UCSD-AML1 (cell line): ENCODE measurements at regions not wholly inside any gene's neighbourhood (a gene's known extent, or its start where the extent isn't known, plus 50 kb on each side); places are given as distances from the start of the nearest gene placed in this dataset.

Experiments used
- DNase-seq: peaks from one replicate; lab custom pipeline; 2025; ENCODE audit not compliant: unreplicated experiment; lab: John Stamatoyannopoulos, UW

DNA sequence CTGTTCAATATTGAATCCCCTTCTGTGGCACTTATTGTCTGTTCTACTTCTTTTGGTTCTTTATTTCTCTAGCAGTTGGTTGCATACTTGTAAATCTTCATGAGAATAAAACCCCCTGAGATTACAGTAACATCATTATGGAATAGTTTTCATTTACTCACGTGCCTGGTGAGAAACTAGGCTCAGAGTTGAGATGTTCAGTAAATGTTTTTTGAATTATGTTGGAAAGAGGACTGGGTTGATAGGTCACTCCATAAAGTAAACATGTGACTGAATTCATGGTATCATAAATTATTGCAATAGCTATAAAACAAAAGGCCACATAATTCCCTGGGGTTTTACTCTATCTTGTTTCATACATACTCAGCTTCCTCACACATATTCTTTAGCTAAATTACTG, 174.2 kb upstream of the C9orf72 start:
- DNase-seq: no peak

DNA sequence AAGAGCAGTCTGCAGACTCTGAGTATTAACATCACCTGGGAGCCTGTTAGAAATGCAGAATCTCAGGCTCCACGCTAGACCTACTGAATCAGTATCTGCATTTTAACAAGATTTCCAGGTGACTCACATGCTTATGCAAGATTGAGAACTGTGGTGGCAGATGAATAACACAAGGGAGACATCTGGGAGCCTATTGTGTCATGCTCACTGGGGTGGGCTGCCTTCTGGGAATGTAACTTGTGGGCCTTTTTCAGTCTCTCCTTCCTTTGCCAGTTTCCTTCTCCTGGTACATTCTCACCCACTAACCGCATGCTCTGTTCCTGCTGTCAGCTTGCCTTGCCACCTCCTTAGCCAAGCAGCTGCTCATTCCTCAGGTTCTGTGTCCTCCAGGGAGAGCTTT, 176.6 kb upstream of the C9orf72 start:
- no peak for DNase-seq

DNA sequence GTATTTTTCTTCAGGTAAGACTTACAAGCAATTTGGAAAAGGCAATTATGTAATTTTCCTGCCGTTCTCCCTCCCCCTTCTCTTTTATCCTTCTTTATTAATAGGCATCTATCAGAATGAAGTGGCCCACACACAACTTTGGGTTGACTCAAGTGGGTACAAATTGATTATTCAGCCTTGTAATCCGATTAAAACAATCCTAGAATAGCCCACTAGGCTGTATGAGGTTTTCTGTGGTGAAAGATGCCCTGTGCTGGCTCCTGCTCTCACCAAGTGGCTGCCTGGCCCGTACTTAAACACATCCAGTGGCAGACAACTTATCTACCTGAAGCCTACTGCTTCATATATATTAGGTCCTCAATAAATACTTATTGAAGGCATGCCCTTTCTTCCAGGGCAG, 177.3 kb upstream of the C9orf72 start:
- DNase-seq: no peak

DNA sequence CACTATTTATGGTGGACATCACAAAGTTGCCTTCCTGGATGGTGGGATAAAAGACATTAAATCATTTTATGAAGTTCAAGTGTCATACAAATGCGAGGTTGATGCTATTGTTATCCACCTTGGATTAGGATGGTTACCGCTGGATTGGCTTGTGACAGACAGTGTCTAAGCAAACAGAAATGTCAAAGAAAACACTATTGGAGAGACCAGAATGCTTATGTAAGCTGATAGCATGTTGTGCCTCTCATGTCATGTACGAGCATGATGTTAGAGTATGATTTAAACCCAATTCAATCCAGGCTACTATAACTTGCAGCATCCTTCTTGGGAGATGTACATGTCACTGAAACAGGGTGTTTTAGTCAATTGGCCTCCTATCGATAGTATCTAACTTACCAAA, 178.8 kb upstream of the C9orf72 start:
- no peak for DNase-seq

DNA sequence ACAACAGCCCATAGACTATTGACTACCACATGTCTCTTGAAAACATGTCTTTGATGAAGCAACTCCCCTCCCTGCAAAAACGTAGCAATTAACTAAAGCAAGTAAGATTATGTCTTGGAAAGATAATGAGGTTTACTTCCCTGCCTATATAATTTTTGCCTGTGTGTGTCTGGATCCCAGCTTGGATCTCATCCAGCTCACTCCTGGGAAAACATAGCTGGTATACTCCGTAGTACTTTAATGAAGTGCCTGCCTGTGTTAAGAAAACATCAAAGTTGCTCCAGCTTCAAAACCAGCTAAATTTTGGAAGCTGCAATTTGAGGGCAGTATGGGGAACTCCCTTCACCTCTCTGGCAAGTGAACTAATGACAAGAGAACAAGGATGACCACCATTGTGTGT, 182.6 kb upstream of the C9orf72 start:
- no peak for DNase-seq

DNA sequence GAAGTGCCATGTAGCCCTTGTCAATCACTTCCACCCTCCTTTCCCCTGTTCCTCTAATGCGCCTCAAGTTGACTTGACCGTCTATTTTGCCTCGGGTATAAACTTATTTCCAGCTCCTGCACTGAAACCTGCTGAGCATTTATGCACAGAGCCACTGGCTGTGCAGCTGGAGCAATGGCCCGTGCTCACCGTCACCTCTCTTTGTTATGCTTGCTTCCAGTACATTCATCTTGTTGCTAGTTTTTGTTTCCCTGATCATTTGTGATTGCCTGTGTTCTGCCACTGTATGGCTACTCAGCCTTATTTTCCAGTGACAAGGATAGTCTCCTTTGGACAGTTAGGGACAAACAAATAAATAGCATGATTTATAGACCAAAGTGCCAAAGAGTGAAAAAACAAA, 183.1 kb upstream of the C9orf72 start:
- no peak for DNase-seq

DNA sequence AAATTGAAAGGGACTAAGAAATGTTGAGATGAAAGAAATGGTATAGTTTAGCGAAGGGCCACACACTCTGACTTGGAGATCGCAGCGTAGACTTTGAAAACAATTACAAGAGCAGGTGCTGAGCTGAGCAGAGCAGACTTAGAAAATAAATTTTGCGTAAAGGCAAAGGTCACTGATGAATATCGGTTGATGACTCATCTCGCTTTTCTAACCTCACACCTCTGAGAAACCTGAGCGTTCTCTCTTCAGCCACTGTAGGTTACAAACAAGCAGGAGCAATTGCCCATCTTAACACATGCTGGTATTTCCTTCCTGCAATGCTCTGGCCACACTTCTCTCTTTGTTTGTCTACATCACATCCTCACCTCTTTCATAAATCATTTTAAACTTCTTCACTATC, 190.6 kb upstream of the C9orf72 start:
- no peak for DNase-seq

DNA sequence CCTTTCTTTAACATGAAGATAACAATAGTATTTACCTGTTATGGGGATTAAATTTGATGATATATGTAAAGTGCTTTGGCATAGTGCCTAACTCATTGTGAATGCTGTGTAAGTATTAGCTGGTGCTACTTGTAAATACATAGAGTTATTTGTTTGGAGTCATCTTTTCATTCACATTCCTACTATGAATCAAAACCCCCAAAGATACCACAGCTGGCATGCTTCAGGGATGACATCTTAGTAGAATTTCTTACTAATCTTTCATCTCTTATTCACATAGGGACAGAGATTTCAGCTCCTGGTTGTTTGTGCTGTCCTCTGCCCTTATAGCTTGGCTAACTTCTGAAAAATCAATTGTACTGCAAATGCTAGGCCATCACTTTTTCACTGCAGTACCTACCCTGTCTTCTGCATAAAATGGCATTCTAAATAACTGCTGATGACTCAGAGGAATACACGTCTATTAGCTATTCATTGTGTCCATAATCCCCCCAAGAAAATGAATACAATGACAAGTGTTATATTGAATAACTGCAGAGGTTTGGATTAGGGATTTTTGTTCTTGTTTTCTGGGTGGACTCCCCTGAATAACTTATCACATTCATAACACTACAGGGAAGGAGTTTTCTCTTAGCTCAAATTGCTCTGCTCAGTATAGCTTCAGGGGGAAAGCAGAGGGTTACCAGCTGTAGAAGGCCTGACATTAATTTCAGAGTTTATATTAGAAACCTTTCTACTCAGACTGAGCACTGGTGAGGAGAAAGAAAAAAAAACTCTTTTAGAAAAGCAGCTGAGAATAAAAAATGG, 192.2 kb upstream of the C9orf72 start:
- no peak for DNase-seq

DNA sequence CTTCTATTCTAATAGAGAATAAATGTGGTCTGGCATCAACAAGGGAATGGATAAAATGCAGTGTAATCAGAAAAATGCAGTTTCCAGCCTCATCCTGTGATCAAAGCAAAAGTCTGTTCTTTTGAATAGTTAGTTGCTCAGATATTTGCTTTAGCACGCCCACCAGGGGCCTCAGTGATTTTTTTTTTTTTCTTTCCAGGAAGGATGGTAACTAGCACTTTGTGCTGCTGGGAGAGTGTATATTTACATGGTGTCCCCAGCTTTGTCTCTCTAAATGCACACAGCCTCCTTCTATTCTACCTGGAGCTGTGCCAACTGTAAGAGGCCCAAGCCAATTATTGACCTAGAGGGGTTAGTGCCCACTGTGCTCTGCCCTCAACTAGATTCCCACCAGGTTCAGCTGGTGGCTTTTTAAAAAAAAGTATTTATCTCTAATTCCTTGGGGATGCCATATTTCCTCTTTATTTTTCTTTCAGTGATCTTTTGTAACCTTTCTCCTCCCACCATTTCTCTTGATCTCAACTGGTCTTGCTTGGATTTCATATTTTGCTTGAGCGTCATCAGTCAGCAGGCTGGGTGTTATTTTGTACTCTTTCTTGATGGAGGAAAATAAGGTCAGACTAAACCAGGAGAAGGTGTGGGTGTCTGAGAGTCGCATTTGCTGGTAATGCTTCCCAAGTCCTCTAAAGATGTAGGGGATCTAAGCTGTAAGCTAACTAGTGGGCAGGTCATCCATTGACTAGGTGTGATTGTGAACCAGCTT, 193.0 kb upstream of the C9orf72 start:
- no peak for DNase-seq

DNA sequence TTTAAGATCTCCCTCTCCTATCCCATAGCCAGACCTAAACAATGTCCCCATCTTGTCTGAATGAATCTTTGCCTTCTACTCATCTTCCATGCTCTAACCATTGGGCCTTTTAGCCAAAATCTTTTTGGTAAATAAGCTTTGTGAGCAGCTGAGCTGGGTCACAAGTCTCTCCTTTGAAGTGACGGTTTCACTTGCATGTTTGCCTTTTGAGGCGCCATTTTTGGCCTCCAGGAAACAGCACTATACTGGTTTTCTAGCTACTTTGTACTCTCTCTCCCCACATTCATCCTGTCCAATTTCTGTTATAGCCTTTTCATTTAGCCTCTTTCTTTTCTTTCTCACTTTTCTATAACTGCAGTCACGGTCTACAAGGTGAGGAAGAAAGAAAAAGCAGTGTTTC, 195.5 kb upstream of the C9orf72 start:
- DNase-seq: no peak

DNA sequence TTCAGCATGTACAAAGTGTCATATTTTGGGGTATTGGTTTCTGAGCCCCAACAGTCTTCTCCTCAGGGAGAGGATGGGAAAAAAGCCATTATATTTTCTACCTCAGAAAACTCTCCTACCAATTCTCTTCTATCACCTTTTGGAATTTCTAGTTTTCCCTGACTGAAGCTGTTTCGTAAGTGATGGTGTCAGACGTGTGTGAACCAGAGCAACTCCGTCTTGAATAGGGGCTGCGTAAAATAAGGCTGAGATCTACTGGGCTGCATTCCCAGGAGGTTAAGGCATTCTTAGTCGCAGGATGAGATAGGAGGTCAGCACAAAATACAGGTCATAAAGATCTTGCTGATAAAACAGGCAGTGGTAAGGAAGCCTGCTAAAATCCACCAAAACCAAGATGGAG, 197.3 kb upstream of the C9orf72 start:
- DNase-seq: no peak

DNA sequence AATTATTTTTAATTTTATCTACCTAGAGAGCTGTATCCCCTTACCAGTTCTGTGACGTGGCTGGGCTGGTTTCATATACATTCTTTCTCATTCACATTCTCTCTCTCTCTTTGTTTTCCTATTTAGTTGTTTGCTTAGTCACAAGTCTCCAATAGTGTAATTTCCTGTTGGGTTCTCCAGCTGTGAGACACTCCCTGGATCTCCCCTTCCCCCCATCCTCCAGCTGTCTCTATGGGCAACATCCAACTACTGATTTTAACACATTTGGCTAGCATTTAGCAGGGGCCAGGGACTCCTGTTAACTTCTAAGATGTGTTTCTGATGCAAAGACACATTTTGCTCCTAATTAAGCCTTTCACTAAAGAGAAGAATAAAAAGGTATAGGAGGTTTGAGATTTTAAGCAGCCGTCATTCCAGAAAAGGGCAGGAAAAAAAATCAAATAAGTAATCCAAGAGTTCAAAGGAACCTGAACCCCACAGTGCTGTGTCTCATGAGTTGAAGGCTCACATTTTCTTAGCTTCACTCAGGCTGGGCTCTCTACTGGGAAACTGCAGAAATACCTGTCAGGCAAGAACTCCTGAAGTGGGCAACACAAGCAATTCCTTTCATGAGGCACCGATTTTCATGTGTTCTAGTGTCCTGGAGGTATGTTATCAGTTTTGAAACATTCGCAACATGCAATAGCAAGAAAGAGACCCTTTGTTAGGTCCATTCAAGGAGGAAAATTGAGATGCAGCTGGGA, 198.7 kb upstream of the C9orf72 start:
- no peak for DNase-seq

DNA sequence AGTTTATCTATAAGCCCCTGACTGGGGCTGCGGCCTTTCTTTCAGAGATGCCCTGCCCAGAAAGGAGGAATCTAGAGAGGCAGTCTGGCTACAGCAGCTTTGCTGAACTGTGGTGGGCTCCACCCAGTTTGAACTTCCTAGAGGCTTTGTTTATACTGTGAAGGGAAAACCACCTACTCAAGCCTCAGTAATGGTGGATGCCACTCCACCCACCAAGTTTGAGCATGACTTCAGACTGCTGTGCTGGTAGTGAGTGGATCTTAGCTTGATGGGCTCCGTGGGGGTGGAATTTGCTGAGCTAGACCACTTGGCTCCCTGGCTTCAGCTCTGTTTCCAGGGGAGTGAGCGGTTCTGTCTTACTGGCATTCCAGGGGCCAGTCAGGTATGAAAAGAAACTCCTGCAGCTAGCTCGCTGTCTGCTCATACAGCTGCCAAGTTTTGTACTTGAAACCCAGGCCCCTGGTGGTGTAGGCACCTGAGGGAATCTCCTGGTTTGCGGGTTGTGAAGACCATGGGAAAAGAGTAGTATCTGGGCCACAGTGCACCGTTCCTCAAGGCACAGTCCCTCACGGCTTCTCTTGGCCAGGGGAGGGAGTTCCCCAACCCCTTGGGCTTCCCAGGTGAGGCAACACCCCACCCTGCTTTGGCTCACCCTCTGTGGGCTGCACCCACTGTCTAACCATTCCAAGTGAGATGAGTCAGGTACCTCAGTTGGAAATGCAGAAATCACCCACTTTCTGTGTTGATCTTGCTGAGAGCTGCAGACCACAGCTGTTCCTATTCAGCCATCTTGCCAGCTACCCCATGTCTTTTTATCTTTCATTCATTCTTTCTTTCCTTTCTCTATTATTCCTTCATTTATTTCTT, 211.8 kb upstream of the C9orf72 start:
- DNase-seq: no peak

DNA sequence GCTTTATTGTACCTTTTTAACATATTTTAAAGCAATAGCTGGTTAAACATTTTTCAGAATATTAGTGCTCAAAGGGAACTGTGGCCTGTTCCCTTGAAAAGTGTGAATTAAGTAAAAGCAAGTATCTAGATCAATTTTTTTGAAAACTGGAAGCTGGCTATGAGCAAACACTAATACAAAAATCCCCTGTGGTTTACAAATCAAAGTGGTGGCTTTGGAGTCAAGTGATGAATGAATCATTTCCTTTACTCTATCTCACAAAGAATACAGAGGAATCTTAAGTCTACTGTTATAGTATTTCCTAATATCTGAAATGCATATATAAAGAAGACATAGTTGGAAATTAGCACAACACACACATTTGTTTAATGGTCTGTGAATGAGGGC, 212.4 kb upstream of the C9orf72 start:
- no peak for DNase-seq

DNA sequence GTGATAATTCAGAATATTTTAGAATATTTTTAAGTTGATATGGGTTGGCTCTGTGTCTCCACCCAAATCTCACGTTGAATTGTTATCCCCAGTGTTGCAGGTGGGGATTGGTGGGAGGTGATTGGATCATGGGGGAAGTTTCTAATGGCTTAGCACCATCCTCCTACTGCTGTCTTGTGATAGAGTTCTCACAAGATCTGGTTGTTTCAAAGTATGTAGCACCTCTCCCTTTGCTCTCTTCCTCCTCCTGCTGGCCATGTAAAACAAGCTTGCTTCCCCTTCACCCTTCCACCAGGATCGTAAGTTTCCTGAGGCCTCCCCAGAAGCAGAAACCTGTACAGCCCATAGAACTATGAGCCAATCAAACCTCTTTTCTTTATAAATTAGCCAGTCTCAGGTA, 214.6 kb upstream of the C9orf72 start:
- DNase-seq: peak; percentile 6

DNA sequence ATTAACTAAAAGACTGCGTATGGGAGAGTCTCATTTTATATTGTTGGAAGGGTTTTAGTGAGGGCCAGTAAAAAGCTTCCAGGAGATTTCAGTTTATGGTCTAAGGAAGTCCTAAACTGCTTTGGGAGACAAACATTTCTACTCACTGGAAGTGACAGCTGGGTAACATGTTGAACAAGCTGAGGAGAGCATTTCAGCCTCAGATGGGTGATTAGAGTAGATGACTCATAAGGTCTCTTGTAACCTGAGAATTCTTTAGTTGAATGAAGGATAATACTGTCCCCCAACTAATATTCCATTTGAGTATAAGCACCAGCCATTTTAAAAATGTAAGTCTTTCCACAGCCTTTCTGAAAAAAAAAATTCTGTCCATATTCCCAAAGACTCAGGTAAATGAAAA, 218.0 kb upstream of the C9orf72 start:
- no peak for DNase-seq

DNA sequence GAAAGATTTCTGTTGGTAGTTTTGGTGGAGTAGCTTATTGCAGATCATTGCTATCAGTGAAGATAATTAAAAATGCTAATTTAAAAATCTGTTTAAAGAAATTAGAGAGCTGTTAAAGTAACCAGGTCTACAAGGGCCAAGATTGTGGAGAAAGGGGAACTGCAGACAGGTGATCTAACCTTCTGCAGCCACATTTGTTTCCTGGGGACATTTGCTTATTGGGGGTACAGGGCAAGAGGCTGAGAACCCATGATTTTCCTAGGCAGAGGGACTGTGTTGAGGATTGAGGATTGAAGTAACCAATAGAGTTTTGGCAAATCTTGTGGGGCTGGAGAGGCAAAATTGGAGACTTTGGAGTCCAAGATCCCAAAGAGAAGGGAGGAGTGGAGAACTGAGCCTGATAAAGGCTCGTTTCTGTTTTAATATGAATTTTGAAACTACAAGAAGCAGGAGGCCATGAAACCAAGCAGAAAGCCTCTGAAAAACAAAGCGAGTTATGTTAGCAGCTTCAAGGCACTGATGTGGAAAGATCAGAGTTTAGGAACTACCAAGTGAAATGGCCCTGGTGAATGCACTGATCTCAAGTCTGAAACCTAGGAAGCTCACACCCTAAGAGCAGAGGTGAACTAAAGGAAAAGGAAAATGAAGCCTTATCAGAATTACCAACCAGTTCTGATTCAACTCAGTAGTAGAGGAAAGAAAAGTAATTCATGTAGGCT, 219.8 kb upstream of the C9orf72 start:
- no peak for DNase-seq

DNA sequence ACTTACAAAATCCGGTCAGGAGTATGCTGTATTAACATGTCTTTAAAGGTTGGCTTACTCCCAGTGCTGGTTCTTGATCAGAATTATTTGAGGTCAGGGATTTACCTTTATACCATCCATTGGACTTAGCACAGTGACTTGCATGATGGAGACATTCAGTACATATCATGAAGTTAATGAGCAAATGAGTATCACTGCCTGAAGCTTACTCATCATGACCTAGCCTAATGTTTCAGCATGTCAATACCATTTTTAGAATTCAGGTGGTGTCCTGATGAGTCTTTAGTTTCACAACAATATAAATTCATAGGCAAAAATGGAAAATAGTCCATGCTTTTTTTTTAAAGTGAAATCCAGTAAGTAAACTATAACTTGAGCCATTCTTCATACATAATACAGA, 226.0 kb upstream of the C9orf72 start:
- DNase-seq: no peak

DNA sequence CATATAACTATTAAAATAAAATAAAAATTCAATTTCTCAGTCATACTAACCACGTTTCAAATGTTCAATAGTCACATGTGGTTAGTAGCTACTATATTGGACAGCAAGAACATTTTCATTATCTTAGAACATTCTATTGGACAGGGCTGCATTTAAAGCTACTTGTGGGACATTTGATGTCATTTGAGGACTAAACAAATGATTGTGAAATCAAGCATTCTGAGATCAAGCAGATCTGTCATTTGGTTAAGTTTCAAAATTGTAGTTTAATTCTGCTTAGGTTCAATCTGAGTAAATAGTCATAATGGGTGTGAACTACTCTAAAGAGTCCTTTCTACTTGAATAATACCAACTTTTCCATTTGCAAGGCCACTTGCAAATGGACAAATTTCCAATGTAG, 226.9 kb upstream of the C9orf72 start:
- DNase-seq: no peak

DNA sequence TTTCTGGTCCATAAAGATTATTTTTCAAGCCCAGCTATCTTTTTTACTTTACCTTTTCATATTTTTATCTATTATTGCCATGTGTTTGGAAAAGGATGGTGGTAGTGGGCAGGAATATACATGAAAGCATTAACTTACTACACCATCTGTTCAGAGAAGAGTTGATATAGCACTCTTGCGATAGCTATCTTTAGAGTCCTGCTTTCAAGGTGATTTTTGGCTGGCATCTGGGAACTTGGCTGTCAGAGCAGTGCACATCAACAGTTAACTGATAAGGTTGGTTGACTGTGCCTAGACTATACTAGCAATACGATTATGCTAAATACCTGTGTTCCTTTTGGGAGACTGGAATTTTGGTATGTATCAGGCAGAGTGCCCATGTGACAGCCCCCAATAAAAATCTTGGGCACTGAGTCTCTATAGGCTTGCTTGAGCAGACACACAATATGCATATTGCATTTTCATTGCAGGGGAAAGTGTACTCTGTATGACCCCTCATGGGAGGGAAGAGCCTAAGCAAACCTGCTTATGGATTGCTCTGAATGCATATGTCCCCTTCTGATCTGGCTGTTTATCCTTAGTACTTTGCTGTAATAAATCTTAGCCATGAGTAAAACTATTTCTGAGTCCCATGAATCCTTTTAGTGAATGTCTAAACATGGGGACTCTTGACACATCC, 227.6 kb upstream of the C9orf72 start:
- no peak for DNase-seq
